ENCODE measurements at regions not wholly inside any gene's neighbourhood (a gene's known extent, or its start where the extent isn't known, plus 50 kb on each side); places are given as distances from the start of the nearest gene placed in this dataset.

DNA sequence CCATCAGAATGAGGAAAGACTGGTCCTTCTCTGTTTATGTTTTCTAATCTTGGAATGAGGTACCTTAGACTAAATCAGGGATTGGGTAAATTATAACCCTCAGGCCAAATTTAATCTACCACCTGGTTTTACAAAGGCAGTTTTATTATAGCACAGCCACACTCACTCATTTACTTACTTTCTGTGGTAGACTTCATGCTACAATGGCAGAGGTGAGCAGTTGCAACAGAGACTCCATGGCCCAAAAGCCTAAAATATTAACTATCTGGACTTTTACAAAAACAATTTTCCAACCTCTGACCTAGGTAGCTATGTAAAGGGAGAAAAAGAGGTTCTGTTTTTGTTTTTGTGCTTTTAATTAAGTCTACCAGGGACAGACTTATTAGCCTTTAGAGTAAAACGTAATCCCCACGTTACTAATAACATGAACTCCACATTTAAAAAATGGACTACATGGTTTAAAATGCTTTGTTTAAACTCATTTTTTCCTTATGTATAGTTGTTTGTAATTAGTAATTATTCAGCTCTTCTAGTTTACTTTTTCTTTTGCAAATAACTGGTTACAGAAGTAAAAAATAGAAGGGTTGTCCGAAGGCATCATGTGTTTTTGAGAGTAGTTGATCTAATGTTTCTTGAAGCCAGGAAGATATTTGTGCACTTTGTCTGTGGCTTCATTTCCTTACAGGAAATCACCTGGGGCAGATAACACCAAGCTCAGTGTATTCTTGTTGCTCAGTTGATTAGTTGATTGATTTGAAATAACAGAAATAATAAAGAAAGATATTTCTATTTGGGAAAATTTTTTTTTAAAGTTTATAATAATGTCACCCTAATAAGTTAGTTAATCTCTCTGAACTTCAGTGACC, 57.6 kb upstream of the ATP2B1 start (continued):
- TF ChIP-seq, protein P1, sequence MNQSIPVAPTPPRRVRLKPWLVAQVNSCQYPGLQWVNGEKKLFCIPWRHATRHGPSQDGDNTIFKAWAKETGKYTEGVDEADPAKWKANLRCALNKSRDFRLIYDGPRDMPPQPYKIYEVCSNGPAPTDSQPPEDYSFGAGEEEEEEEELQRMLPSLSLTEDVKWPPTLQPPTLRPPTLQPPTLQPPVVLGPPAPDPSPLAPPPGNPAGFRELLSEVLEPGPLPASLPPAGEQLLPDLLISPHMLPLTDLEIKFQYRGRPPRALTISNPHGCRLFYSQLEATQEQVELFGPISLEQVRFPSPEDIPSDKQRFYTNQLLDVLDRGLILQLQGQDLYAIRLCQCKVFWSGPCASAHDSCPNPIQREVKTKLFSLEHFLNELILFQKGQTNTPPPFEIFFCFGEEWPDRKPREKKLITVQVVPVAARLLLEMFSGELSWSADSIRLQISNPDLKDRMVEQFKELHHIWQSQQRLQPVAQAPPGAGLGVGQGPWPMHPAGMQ (IDR thresholded peaks at IDR 0.05; ENCODE audit: borderline replicate concordance) = no peak
- no peak for TF ChIP-seq POU2F2 (IDR thresholded peaks at IDR 0.05; ENCODE audit: borderline replicate concordance, low read depth, low read length)
- TF ChIP-seq, protein P2, sequence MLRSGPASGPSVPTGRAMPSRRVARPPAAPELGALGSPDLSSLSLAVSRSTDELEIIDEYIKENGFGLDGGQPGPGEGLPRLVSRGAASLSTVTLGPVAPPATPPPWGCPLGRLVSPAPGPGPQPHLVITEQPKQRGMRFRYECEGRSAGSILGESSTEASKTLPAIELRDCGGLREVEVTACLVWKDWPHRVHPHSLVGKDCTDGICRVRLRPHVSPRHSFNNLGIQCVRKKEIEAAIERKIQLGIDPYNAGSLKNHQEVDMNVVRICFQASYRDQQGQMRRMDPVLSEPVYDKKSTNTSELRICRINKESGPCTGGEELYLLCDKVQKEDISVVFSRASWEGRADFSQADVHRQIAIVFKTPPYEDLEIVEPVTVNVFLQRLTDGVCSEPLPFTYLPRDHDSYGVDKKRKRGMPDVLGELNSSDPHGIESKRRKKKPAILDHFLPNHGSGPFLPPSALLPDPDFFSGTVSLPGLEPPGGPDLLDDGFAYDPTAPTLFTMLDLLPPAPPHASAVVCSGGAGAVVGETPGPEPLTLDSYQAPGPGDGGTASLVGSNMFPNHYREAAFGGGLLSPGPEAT (IDR thresholded peaks at IDR 0.05; ENCODE audit: low read depth) = peak; percentile 60
- TF ChIP-seq CUX1 (IDR thresholded peaks at IDR 0.05; ENCODE audit: insufficient replicate concordance, low read depth, low read length) = peak; percentile 80
- TF ChIP-seq NFXL1 (IDR thresholded peaks at IDR 0.05; ENCODE audit: borderline replicate concordance) = no peak
- TF ChIP-seq TCF7 (IDR thresholded peaks at IDR 0.05; ENCODE audit: borderline replicate concordance) = peak; percentile 52; the same call in 1 of the 2 replicates
- TF ChIP-seq FOXM1 (IDR thresholded peaks at IDR 0.05; ENCODE audit: low read depth, low read length) = peak; percentile 91
- TF ChIP-seq USF1 (IDR thresholded peaks at IDR 0.05; ENCODE audit: borderline replicate concordance, extremely low read length, insufficient read depth, low read depth, low read length) = no peak
- TF ChIP-seq NR2C1 (IDR thresholded peaks at IDR 0.05) = no peak
- peak in 1 of 2 experiments; percentile 12; a peak in 1 of 4 replicates for TF ChIP-seq ETV6 (conservative IDR thresholded peaks at IDR 0.05 in 1 of 2, IDR thresholded peaks at IDR 0.05 in 1 of 2; ENCODE audit: borderline replicate concordance in 1 of 2, low read depth in 1 of 2)
- no peak for TF ChIP-seq NFYB (IDR thresholded peaks at IDR 0.05; ENCODE audit: insufficient read depth, low read depth, low read length)
- no peak for TF ChIP-seq SUZ12 (IDR thresholded peaks at IDR 0.05; ENCODE audit: unreplicated experiment)
- no peak for TF ChIP-seq TARDBP (IDR thresholded peaks at IDR 0.05; ENCODE audit: borderline replicate concordance)
- TF ChIP-seq ZNF592 (IDR thresholded peaks at IDR 0.05) = no peak; the same call in 1 of the 2 replicates

All from GM12878 (cell line).